ENCODE measurements at regions not wholly inside any gene's neighbourhood (a gene's known extent, or its start where the extent isn't known, plus 50 kb on each side); places are given as distances from the start of the nearest gene placed in this dataset.

DNA sequence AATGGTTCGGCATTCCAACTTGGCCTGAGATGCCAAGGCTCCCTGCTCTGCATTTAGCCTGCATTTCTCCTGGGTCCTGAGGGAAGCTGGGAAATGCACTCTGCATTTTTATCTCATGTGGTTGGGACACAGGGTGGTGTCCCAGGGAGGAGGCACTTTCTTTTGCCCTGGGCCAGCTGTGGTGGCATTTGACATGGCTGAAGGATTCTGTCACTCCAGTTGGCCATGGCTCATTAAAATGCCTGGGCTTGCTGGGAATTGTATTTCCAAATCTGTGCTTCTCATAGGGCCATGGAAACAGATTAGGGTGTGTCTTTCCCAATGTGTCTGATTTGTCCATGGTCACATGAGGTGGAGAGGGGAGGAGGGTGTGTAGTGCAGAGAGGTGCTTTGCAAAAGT, 128.3 kb upstream of the RGMA start:
- DNase-seq, result no peak

DNA sequence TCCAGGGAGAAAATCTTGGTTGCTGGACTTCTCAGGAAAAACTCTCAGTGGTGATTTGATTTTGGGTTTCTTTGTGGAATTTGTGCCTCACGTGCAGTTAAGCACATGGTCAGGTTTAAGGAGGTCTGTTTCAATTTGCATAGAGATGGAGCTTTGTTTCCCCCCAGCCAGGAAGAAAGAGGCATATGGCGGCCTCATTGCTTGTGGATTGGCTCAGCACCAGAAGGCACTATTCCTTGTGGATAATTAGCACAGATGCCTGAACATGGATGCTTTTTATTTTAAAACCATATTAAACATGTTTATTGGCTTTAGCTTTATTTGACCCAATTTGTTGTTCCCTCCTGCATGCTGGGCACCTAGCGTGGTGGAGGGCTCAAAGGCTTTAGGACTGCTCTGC, 125.1 kb upstream of the RGMA start:
- no peak for DNase-seq

DNA sequence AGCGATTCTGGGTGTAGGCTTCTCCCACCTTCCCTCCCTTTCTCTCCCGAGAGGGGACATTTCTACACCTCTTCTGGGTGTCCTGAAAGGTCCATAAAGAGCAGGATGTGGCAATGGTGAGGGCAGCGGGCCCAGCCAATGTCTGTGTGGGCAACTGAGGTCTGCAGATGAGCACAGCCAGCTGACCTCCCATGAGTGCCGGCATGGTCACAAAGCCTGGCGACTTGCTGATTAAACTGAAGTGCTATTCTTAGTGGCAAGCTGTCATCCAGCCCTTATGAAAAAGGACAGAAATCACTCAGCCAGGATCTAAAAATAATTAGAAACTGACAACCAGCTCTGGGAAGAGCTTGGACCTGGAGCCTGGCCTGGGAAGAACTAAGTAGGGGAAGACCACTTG, 124.3 kb upstream of the RGMA start:
- DNase-seq, result no peak

GRCh38 chr15:93212578-93212977, 123.6 kb upstream of the RGMA start:
- DNase-seq, result no peak

DNA sequence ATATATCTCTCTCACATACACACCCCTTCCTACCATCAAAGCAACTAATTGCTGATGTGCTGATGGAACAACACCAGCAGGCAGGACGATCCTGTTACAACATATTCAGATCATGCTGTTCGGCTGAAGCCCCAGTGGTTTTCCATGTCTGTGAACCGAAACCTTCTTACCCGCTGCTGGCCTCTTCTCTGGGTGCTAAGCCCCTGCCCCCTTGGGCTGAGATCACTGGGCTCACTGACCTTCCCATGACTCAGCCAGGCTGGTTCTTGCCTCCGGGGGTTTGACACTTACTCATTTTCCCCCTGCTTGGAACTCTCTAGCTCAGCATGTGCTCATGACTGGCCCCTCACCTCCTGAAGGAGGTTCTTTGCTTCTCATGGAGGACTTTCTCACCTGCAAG, 122.0 kb upstream of the RGMA start:
- DNase-seq, result no peak

- DNase-seq, result no peak
These were observed 120.9 kb upstream of the RGMA start for GRCh38 chr15:93209690-93210445.

- DNase-seq, result no peak
These were observed 117.9 kb upstream of the RGMA start for GRCh38 chr15:93206893-93207292.

DNA sequence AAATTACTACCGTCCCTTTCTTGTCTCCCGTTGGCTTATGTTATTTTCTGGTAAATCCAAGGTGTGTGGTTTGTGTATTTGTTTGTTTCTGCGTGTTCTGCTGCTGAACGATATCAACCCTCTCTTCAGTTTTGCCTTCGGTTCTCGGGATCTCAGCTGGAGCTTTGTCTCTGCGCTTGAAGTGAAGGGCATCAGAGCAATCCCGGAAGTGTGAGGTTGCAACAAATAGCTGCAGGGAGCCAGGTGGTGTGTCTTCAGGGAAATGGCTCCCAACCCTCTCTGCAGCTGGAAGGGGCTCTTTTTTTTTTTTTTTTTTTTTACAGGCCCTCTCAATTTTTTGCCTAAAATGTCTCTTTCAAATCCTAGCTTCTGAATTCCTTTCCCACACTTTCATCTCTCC, 116.4 kb upstream of the RGMA start:
- no peak for DNase-seq

DNA sequence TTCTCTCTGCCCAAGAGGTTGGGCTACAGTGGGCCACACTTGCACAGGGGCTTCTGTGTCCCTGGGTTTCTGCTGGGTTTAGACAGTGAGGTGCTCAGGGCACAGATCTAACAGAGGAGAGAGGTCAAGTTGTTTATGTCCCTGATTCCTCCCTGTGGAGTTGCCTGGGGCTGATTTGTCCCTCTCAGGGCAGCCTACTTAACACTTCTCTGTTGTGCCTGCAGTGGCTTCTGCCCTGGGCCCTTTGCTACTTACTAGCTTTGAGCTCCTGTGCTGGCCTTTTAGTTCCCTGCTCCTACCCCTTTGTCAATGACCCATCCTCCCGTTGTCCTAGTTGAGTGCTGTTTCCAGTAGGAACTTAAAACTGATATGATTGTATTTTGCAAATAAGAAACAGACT, 114.0 kb upstream of the RGMA start:
- DNase-seq, result no peak

DNA sequence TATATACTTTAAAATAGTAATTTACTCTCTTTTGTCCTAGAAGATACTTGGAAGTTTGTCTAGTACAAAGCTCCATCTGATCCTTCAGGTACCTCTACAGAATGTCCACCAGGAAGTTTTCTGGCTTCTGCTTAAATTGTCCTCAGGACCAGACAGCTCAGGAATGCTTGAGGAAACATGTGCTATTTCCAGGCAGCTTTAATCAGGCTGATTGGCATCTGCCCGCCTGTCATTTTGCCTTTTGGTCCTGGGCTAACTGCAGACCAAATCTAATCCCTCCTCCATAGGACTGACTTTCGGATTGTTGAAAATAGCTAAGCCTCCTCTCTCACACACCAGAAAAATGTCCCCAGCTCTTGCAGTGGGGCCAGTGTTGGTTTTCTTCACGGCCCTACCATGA, 113.4 kb upstream of the RGMA start:
- no peak for DNase-seq

GRCh38 chr15:93201940-93202339, 112.9 kb upstream of the RGMA start:
- no peak for DNase-seq

GRCh38 chr15:93200837-93201226, 111.8 kb upstream of the RGMA start:
- DNase-seq, result no peak

DNA sequence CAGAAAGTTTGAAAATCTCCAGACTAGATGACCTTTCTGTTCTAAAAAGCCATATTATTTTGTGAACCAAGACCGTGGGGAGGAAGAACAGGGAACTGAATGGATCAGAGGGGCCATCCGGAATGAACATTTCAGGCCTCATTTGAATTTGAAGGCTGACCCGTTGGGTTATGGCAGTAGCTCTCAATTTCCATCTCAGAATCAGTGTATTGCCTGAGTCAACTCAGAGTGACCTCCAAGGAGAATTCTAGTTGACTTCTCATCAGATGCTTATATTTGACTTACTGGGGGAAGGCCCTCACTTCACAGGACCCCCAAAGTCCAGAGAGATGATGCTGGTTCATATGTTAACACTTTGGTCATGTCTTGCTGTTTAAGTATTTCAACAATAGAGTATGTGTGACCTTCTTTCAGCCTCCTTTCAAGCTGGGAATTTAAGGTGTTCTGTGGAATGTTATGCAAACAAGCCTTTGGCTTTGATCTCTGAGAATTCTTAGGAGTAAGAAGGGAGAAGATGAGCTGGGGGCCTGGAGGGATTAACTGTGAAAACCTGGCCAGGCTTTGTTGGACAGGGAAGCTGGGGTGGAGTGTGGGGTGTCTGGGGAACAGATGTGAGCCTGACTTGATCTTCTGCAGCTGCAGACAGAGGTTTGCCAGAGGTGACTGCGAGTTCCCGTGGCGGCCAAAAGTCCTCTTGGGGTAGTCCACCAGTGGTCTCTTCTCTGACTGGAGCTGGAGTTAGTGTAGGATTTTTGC, 111.2 kb upstream of the RGMA start:
- no peak for DNase-seq

- no peak for DNase-seq
These were observed 107.2 kb upstream of the RGMA start for GRCh38 chr15:93196135-93196670.

DNA sequence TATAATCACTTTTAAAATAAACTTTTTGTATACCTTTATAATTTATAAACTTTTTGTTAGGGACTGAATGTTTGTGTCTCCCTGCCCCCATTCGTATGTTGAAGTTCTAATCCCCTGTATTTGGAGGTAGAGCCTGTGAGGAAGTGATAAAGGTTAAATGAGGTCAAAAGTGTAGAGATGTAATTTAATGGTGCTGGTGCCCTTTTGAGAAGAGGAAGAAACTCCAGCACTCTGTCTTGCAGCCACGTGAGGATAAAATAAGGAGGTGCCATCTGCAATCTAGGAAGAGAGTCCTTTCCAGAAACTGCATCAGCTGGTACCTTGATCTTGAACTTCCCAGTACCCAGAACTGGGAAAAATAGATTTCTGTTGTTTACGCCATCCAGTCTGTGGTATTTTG, 106.1 kb upstream of the RGMA start:
- DNase-seq, result no peak

DNA sequence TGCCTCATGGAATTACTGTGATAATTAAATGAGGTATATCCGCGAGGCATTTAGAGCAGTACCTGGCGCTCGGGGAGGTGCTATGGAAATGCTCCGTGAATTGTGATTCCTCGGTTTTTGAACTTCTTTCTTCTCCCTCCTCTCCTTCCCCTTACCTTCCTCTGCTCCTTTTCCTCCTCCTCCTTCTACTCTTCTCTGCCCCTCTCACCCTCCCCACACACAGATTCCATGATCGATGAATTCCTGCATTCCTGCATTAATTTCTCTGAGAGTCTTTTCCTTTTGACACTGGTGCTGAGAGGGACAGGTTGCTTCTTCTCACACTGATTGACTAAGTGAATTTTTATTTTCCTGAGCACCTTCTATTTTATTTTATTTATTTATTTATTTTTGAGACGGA, 101.2 kb upstream of the RGMA start:
- no peak for DNase-seq

- DNase-seq, result no peak
These were observed 100.5 kb upstream of the RGMA start for GRCh38 chr15:93189561-93189960.

- no peak for DNase-seq
These were observed 99.2 kb upstream of the RGMA start for GRCh38 chr15:93188236-93188635.

DNA sequence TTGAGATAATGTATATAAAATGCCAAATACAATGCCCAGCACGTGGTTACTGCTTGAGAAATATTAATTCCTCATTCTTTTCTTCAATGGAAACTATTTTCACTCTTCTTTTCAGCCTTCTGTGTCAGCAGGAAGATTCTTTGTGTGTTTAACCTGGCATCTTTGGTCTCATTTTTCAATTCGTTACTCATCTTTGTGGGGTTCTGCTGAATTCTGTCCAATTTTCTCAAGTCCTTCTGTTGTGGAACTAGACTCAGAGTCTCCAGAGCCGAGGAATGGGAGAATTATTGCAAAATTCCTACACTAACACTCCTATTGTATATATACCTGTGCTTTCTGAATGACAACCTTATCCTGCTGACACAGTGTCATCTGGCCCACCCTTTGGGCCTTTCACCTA, 96.8 kb upstream of the RGMA start:
- DNase-seq, result no peak

- no peak for DNase-seq
These were observed 93.7 kb upstream of the RGMA start for GRCh38 chr15:93182703-93183205.

GRCh38 chr15:93180656-93181055, 91.6 kb upstream of the RGMA start:
- DNase-seq, result no peak

GRCh38 chr15:93180128-93180527, 91.1 kb upstream of the RGMA start:
- DNase-seq, result no peak

- no peak for DNase-seq
These were observed 90.7 kb upstream of the RGMA start for GRCh38 chr15:93179700-93180102.

- DNase-seq, result no peak
These were observed 90.1 kb upstream of the RGMA start for GRCh38 chr15:93179072-93179471.

All from hematopoietic multipotent progenitor cell treated with erythropoietin and hydrocortisone succinate and interleukin-3 and kit ligand, for 8 days (in vitro differentiated cells).